Thymus (tissue), 11 donors: ENCODE measurements at regions not wholly inside any gene's neighbourhood (a gene's known extent, or its start where the extent isn't known, plus 50 kb on each side); places are given as distances from the start of the nearest gene placed in this dataset.
A peak's percentile ranks its signal among the peaks of the same experiment; 100 is the strongest.

Experiments used
- DNase-seq, 9 donors: peaks; one replicate each; pipeline ENCODE4 v3.0.0-alpha.2; 2013; ENCODE audit warnings: low spot score in 9 of 9, low read depth in 6 of 9, missing footprints in 1 of 9
- H3K27ac ChIP-seq, 2 donors: one replicate each; pipeline ENCODE4 v1.5.1; 2013; ENCODE audit warnings: control low read depth in 1 of 2, low read depth in 1 of 2, low read length in 1 of 2, mild to moderate bottlenecking in 1 of 2, moderate library complexity in 1 of 2
- H3K27me3 ChIP-seq, 2 donors: one replicate each; pipeline ENCODE4 v1.5.1; 2013; ENCODE audit warnings: low read length in 1 of 2; ENCODE audit not compliant: control insufficient read depth in 2 of 2, insufficient read depth in 1 of 2
- H3K36me3 ChIP-seq, 2 donors: one replicate each; pipeline ENCODE4 v1.5.1; 2013; ENCODE audit warnings: low read length in 1 of 2, mild to moderate bottlenecking in 1 of 2, moderate library complexity in 1 of 2; ENCODE audit not compliant: control insufficient read depth in 2 of 2, insufficient read depth in 2 of 2
- H3K4me1 ChIP-seq, 2 donors: one replicate each; pipeline ENCODE4 v1.5.1; 2013; ENCODE audit warnings: low read length in 2 of 2; ENCODE audit not compliant: control insufficient read depth in 2 of 2, insufficient read depth in 2 of 2
- H3K4me3 ChIP-seq, 2 donors: one replicate each; pipeline ENCODE4 v1.5.1; 2013; ENCODE audit warnings: low read length in 2 of 2, control low read depth in 1 of 2, mild to moderate bottlenecking in 1 of 2
- H3K9me3 ChIP-seq, 2 donors: one replicate each; pipeline ENCODE4 v1.5.1; 2013; ENCODE audit warnings: low read length in 1 of 2, mild to moderate bottlenecking in 1 of 2; ENCODE audit not compliant: control insufficient read depth in 2 of 2, insufficient read depth in 1 of 2
- WGBS: extraction: QIAGEN DNeasy Blood & Tissue Kit; methylation state at CpG from one replicate; pipeline ENCODE4 v1.1.7; 2013; 5-methylcytosine and 5-hydroxymethylcytosine counted together
- donor health status: healthy.

GRCh38 chr7:46214526-46214925, 293.5 kb upstream of the IGFBP3 start:
- H3K4me1 ChIP-seq, result no peaks in the 10 kb centered on the region
- H3K27me3 ChIP-seq, result no peaks in the 10 kb centered on the region
- no peaks in the 10 kb centered on the region for H3K9me3 ChIP-seq
- no peak overlapping the region for H3K27ac ChIP-seq
- no peak overlapping the region for H3K4me3 ChIP-seq
- DNase-seq, result no peak
- H3K36me3 ChIP-seq, result no peaks in the 10 kb centered on the region
- WGBS, result 97% methylated on average over 1 of the region's 1 CpG

- Histone ChIP-seq H3K36me3 (no peaks in the 10 kb centered on the region), H3K27ac (no peak overlapping the region), H3K27me3 (no peaks in the 10 kb centered on the region), H3K4me3 (no peak overlapping the region), H3K9me3 (no peaks in the 10 kb centered on the region), H3K4me1 (no peaks in the 10 kb centered on the region)
- WGBS, result 75% methylated on average over 2 of the region's 2 CpGs
- no peak for DNase-seq
Observed at GRCh38 chr7:46213154-46213537, 292.1 kb upstream of the IGFBP3 start.

- Histone ChIP-seq H3K36me3 (no peaks in the 10 kb centered on the region), H3K9me3 (no peaks in the 10 kb centered on the region), H3K27me3 (no peaks in the 10 kb centered on the region), H3K4me1 (no peaks in the 10 kb centered on the region), H3K27ac (no peak overlapping the region), H3K4me3 (no peak overlapping the region)
- DNase-seq, result no peak
- WGBS, result 64% methylated on average over 8 of the region's 8 CpGs
Observed at GRCh38 chr7:46212425-46213153, 291.5 kb upstream of the IGFBP3 start.

- H3K4me1 ChIP-seq, result peaks cover 0 to 5% of the 10 kb centered on the region in 2 donors
- H3K9me3 ChIP-seq, result no peaks in the 10 kb centered on the region
- no peaks in the 10 kb centered on the region for H3K27me3 ChIP-seq
- no peak for DNase-seq
- 90% methylated on average over 3 of the region's 3 CpGs for WGBS
- no peak overlapping the region for H3K4me3 ChIP-seq
- H3K36me3 ChIP-seq, result no peaks in the 10 kb centered on the region
- H3K27ac ChIP-seq, result no peak overlapping the region
Observed at GRCh38 chr7:46210467-46210866, 289.4 kb upstream of the IGFBP3 start.

- DNase-seq, result no peak
- Histone ChIP-seq H3K4me3 (no peak overlapping the region), H3K27me3 (no peaks in the 10 kb centered on the region), H3K4me1 (peaks cover 0 to 5% of the 10 kb centered on the region in 2 donors), H3K9me3 (no peaks in the 10 kb centered on the region), H3K27ac (no peak overlapping the region), H3K36me3 (no peaks in the 10 kb centered on the region)
- 90% methylated on average over 9 of the region's 9 CpGs for WGBS
Observed at GRCh38 chr7:46209611-46210388, 288.7 kb upstream of the IGFBP3 start.

- 57% methylated on average over 12 of the region's 12 CpGs for WGBS
- Histone ChIP-seq H3K27ac (no peak overlapping the region), H3K27me3 (no peaks in the 10 kb centered on the region), H3K36me3 (no peaks in the 10 kb centered on the region), H3K4me1 (peaks cover 0 to 5% of the 10 kb centered on the region in 2 donors), H3K9me3 (no peaks in the 10 kb centered on the region), H3K4me3 (no peak overlapping the region)
- DNase-seq, result no peak
Observed at GRCh38 chr7:46208635-46209525, 287.8 kb upstream of the IGFBP3 start.

- no peaks in the 10 kb centered on the region for H3K9me3 ChIP-seq
- DNase-seq, result no peak
- no peaks in the 10 kb centered on the region for H3K27me3 ChIP-seq
- WGBS, result 83% methylated on average over 5 of the region's 5 CpGs
- H3K4me3 ChIP-seq, result no peak overlapping the region
- no peaks in the 10 kb centered on the region for H3K36me3 ChIP-seq
- H3K27ac ChIP-seq, result no peak overlapping the region
- H3K4me1 ChIP-seq, result peaks cover 0 to 5% of the 10 kb centered on the region in 2 donors
Observed at GRCh38 chr7:46207931-46208634, 287.0 kb upstream of the IGFBP3 start.

- 85% methylated on average over 4 of the region's 4 CpGs for WGBS
- no peaks in the 10 kb centered on the region for H3K9me3 ChIP-seq
- no peaks in the 10 kb centered on the region for H3K36me3 ChIP-seq
- no peak overlapping the region for H3K4me3 ChIP-seq
- H3K27ac ChIP-seq, result no peak overlapping the region
- DNase-seq, result peak in 1 of 9 donors; percentile 7
- peaks cover 0 to 5% of the 10 kb centered on the region in 2 donors for H3K4me1 ChIP-seq
- no peaks in the 10 kb centered on the region for H3K27me3 ChIP-seq
Observed at GRCh38 chr7:46206476-46207060, 285.5 kb upstream of the IGFBP3 start.
